OCI-LY3 (cell line): ENCODE measurements at regions not wholly inside any gene's neighbourhood (a gene's known extent, or its start where the extent isn't known, plus 50 kb on each side); places are given as distances from the start of the nearest gene placed in this dataset.

Experiments used
- EZH2phosphoT487 ChIP-seq: fragments of 200-600 bp; shearing (Covaris generic); IDR thresholded peaks from 2 replicates; pipeline ENCODE4 v1.6.1; 2018; ENCODE audit warnings: antibody characterized with exemption, mixed run types, low read depth
- TF ChIP-seq, protein P1 (sequence below): fragments of 200-600, 300-600 bp; sonication (generic); IDR thresholded peaks from 2 replicates; pipeline ENCODE4 v1.5.1; 2014; ENCODE audit warnings: antibody characterized with exemption, low read length, low read depth

DNA sequence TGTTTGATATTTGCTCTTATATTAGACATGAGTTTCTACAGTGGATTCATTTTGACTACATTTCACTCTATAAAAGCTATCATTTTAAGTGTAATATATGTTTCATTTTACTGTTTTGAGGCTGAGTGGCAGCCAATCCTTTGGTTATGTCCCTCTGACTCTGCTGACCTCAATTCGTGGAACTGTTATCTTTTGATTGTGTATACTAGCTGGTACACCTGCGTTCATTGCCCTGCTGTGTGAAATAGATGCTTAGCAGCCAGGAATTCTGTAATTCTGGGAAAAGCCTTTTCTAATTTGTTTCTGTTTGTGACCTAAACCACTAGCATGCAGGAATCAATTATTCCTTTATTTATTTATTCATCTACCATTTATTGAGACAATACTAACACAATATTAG is 269.4 kb upstream of the CT83 start:
- TF ChIP-seq, protein P1, sequence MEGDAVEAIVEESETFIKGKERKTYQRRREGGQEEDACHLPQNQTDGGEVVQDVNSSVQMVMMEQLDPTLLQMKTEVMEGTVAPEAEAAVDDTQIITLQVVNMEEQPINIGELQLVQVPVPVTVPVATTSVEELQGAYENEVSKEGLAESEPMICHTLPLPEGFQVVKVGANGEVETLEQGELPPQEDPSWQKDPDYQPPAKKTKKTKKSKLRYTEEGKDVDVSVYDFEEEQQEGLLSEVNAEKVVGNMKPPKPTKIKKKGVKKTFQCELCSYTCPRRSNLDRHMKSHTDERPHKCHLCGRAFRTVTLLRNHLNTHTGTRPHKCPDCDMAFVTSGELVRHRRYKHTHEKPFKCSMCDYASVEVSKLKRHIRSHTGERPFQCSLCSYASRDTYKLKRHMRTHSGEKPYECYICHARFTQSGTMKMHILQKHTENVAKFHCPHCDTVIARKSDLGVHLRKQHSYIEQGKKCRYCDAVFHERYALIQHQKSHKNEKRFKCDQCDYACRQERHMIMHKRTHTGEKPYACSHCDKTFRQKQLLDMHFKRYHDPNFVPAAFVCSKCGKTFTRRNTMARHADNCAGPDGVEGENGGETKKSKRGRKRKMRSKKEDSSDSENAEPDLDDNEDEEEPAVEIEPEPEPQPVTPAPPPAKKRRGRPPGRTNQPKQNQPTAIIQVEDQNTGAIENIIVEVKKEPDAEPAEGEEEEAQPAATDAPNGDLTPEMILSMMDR: no peak
- TF ChIP-seq EZH2phosphoT487: no peak
